ENCODE measurements at regions not wholly inside any gene's neighbourhood (a gene's known extent, or its start where the extent isn't known, plus 50 kb on each side); places are given as distances from the start of the nearest gene placed in this dataset.

GRCh38 chr13:32964987-32965386 is 51.2 kb upstream of the KL start:
- no peak overlapping the region for H3K27ac ChIP-seq (ENCODE audit: low read length)
- no peaks in the 10 kb centered on the region for H4K20me1 ChIP-seq (ENCODE audit: insufficient read depth)

More at GRCh38 chr13:32964987-32965386, 51.2 kb upstream of the KL start:
- Histone ChIP-seq H3K36me3 (ENCODE audit: insufficient read depth, low read length) (no peaks in the 10 kb centered on the region), H3K9me2 (ENCODE audit: insufficient read depth, low read length) (no peaks in the 10 kb centered on the region), H2AFZ (ENCODE audit: low read depth, low read length) (no peak overlapping the region), H3K4me3 (ENCODE audit: low read length) (no peak overlapping the region), H3K27me3 (ENCODE audit: insufficient read depth, low read depth, low read length) (no peaks in the 10 kb centered on the region), H3K9ac (ENCODE audit: low read length) (no peak overlapping the region), H3F3A (ENCODE audit: insufficient read depth, low read length, poor library complexity, severe bottlenecking) (no peaks in the 10 kb centered on the region), H3K9me3 (ENCODE audit: low read length) (no peaks in the 10 kb centered on the region), H3K4me2 (ENCODE audit: low read length) (no peak overlapping the region), H3K79me2 (replicated peaks; ENCODE audit: insufficient read depth, low read length) (no peaks in the 10 kb centered on the region)
- TF ChIP-seq RAD21 (conservative IDR thresholded peaks at IDR 0.05) = no peak
- TF ChIP-seq REST (IDR thresholded peaks at IDR 0.05; ENCODE audit: borderline replicate concordance) = no peak
- no peak for TF ChIP-seq EP300 (conservative IDR thresholded peaks at IDR 0.05; ENCODE audit: poor library complexity, severe bottlenecking)
- no peak for TF ChIP-seq TAF1 (IDR thresholded peaks at IDR 0.05; ENCODE audit: low read depth)
- TF ChIP-seq SMC3 (conservative IDR thresholded peaks at IDR 0.05; ENCODE audit: poor library complexity) = no peak
- no peak for TF ChIP-seq POLR2AphosphoS5 (IDR thresholded peaks at IDR 0.05)
- TF ChIP-seq EZH2 (IDR thresholded peaks at IDR 0.05; ENCODE audit: borderline replicate concordance, insufficient read depth, low read length, poor library complexity, severe bottlenecking) = no peak
- TF ChIP-seq, protein P1, sequence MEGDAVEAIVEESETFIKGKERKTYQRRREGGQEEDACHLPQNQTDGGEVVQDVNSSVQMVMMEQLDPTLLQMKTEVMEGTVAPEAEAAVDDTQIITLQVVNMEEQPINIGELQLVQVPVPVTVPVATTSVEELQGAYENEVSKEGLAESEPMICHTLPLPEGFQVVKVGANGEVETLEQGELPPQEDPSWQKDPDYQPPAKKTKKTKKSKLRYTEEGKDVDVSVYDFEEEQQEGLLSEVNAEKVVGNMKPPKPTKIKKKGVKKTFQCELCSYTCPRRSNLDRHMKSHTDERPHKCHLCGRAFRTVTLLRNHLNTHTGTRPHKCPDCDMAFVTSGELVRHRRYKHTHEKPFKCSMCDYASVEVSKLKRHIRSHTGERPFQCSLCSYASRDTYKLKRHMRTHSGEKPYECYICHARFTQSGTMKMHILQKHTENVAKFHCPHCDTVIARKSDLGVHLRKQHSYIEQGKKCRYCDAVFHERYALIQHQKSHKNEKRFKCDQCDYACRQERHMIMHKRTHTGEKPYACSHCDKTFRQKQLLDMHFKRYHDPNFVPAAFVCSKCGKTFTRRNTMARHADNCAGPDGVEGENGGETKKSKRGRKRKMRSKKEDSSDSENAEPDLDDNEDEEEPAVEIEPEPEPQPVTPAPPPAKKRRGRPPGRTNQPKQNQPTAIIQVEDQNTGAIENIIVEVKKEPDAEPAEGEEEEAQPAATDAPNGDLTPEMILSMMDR (IDR thresholded peaks at IDR 0.05; ENCODE audit: poor library complexity, severe bottlenecking) = no peak
- TF ChIP-seq MXI1 (conservative IDR thresholded peaks at IDR 0.05; ENCODE audit: poor library complexity, severe bottlenecking) = no peak
